CD14-positive monocyte (primary cell): ENCODE measurements at regions not wholly inside any gene's neighbourhood (a gene's known extent, or its start where the extent isn't known, plus 50 kb on each side); places are given as distances from the start of the nearest gene placed in this dataset.

Experiments
- DNase-seq, 3 donors: peaks; one replicate each; pipeline ENCODE4 v3.0.0-alpha.2; 2011 to 2022
- H2AFZ ChIP-seq: 2 replicates; pipeline ENCODE4 v1.6.0; 2012; ENCODE audit warnings: mild to moderate bottlenecking, low read depth, low read length, inconsistent platforms; ENCODE audit not compliant: insufficient read depth, poor library complexity, severe bottlenecking
- H3K27ac ChIP-seq, 2 donors: 1 replicate in 1 of 2; 2 replicates in 1 of 2; pipeline ENCODE4 v1.5.1; 2012 to 2013; ENCODE audit warnings: low read length in 2 of 2, control low read depth in 1 of 2, inconsistent platforms in 1 of 2, low read depth in 1 of 2, mild to moderate bottlenecking in 1 of 2
- H3K27me3 ChIP-seq, 2 donors: one replicate each; pipeline versions ENCODE4 v1.6.0 to v1.6.1; 2011 to 2013; ENCODE audit warnings: low read length in 2 of 2; ENCODE audit not compliant: control insufficient read depth in 2 of 2, insufficient read depth in 2 of 2
- H3K36me3 ChIP-seq, 2 donors: replicated peaks in 1 of 2; 1 replicate in 1 of 2; 2 replicates in 1 of 2; pipeline versions ENCODE4 v1.5.1 to v1.6.1; 2012 to 2013; ENCODE audit warnings: low read length in 2 of 2, control low read depth in 1 of 2, inconsistent platforms in 1 of 2, mild to moderate bottlenecking in 1 of 2; ENCODE audit not compliant: insufficient read depth in 2 of 2, control insufficient read depth in 1 of 2
- H3K4me1 ChIP-seq, 2 donors: 1 replicate in 1 of 2; 2 replicates in 1 of 2; pipeline versions ENCODE4 v1.5.1 to v1.6.1; 2012 to 2013; ENCODE audit warnings: low read length in 2 of 2, control low read depth in 1 of 2, inconsistent platforms in 1 of 2, mild to moderate bottlenecking in 1 of 2, moderate library complexity in 1 of 2; ENCODE audit not compliant: insufficient read depth in 2 of 2, control insufficient read depth in 1 of 2
- H3K4me2 ChIP-seq: replicated peaks from 2 replicates; pipeline ENCODE3; 2012; ENCODE audit warnings: low read length, moderate library complexity, mild to moderate bottlenecking; ENCODE audit not compliant: poor library complexity, severe bottlenecking; ENCODE audit errors: extremely low read depth
- H3K4me3 ChIP-seq, 3 experiments: fragments of 200-600 bp in 1 of 3; sonication (generic) in 1 of 3; replicated peaks in 1 of 3; 1 replicate in 2 of 3; 2 replicates in 1 of 3; pipeline ENCODE4 v1.5.1; 2011 to 2013; ENCODE audit warnings: low read length in 3 of 3, mild to moderate bottlenecking in 3 of 3, control low read depth in 2 of 3, low read depth in 2 of 3, inconsistent platforms in 1 of 3, moderate library complexity in 1 of 3
- H3K79me2 ChIP-seq: 2 replicates; pipeline ENCODE4 v1.6.0; 2012; ENCODE audit warnings: mild to moderate bottlenecking, control low read depth, inconsistent platforms, low read length, moderate library complexity; ENCODE audit not compliant: insufficient read depth
- H3K9ac ChIP-seq: 2 replicates; pipeline ENCODE4 v1.6.0; 2017; ENCODE audit warnings: low read length, mild to moderate bottlenecking; ENCODE audit not compliant: insufficient read depth, poor library complexity, severe bottlenecking
- H3K9me3 ChIP-seq, 2 donors: replicated peaks in 1 of 2; 1 replicate in 1 of 2; 2 replicates in 1 of 2; pipeline versions ENCODE4 v1.5.1 to v1.6.1; 2012 to 2013; ENCODE audit warnings: low read length in 2 of 2, control low read depth in 1 of 2; ENCODE audit not compliant: control insufficient read depth in 1 of 2, insufficient read depth in 1 of 2
- H4K20me1 ChIP-seq: 2 replicates; pipeline ENCODE4 v1.6.0; 2012; ENCODE audit warnings: mild to moderate bottlenecking, low read length, control low read depth, moderate library complexity; ENCODE audit not compliant: insufficient read depth
- H3K27ac Mint-ChIP-seq, 7 donors: one replicate each; pipeline ENCODE4 v1.8.0; 2020; ENCODE audit warnings: mild to moderate bottlenecking in 7 of 7, mixed read lengths in 7 of 7, moderate library complexity in 6 of 7, inconsistent platforms in 2 of 7
- H3K27me3 Mint-ChIP-seq, 3 donors: one replicate each; pipeline ENCODE4 v1.8.0; 2021 to 2022; ENCODE audit warnings: low read depth in 3 of 3, mild to moderate bottlenecking in 3 of 3, mixed read lengths in 3 of 3, moderate library complexity in 3 of 3, inconsistent platforms in 1 of 3
- H3K36me3 Mint-ChIP-seq, 2 donors: one replicate each; pipeline ENCODE4 v1.8.0; 2020; ENCODE audit warnings: mixed read lengths in 2 of 2, inconsistent platforms in 1 of 2, mild to moderate bottlenecking in 1 of 2
- H3K4me1 Mint-ChIP-seq: one replicate; pipeline ENCODE4 v1.8.0; 2020; ENCODE audit warnings: mild to moderate bottlenecking, mixed read lengths
- H3K4me3 Mint-ChIP-seq, 2 donors: one replicate each; pipeline ENCODE4 v1.8.0; 2020; ENCODE audit warnings: mild to moderate bottlenecking in 2 of 2, mixed read lengths in 2 of 2, moderate library complexity in 1 of 2
- H3K9me3 Mint-ChIP-seq, 7 donors: one replicate each; pipeline ENCODE4 v1.8.0; 2020 to 2022; ENCODE audit warnings: mixed read lengths in 7 of 7, mild to moderate bottlenecking in 6 of 7, moderate library complexity in 6 of 7, inconsistent platforms in 2 of 7
- CTCF ChIP-seq: fragments of 200-600 bp; IDR thresholded peaks from one replicate; pipeline ENCODE4 v1.8.0; 2022; ENCODE audit warnings: antibody characterized with exemption, mild to moderate bottlenecking
- WGBS: methylation state at CpG from one replicate; pipeline ENCODE4 v1.1.5; 2013; ENCODE audit warnings: missing lambda C conversion rate; ENCODE audit not compliant: insufficient coverage; 5-methylcytosine and 5-hydroxymethylcytosine counted together
- intact Hi-C, 2 donors: fragments of 100-400 bp; cut with micrococcal nuclease; formaldehyde crosslinking; loops; one replicate each; pipeline versions ENCODE4 v1.15.0 to v1.15.1; 2023

- peaks cover 0 to 2% (median 0%) of the 10 kb centered on the region in 7 donors for H3K9me3 Mint-ChIP-seq
- no peaks in the 10 kb centered on the region for H3K9me3 ChIP-seq
Measured at GRCh38 chr12:91883811-91884210, 261.8 kb downstream of the BTG1 start.

GRCh38 chr12:91882910-91883309, 262.7 kb downstream of the BTG1 start:
- Mint-ChIP-seq H3K9me3 (peaks cover 0 to 2% (median 0%) of the 10 kb centered on the region in 7 donors), H3K27ac (no peak overlapping the region), H3K36me3 (no peaks in the 10 kb centered on the region), H3K4me3 (no peak overlapping the region), H3K27me3 (peaks cover 0 to 5% (median 3%) of the 10 kb centered on the region in 3 donors), H3K4me1 (peaks cover 6% of the 10 kb centered on the region)
- Histone ChIP-seq H3K36me3 (no peaks in the 10 kb centered on the region), H3K9ac (no peak overlapping the region), H4K20me1 (no peaks in the 10 kb centered on the region), H3K9me3 (no peaks in the 10 kb centered on the region), H3K27me3 (no peaks in the 10 kb centered on the region), H3K4me1 (peaks cover under 1 to 4% of the 10 kb centered on the region in 2 donors), H2AFZ (no peak overlapping the region), H3K27ac (no peak overlapping the region), H3K4me2 (no peak overlapping the region), H3K79me2 (no peaks in the 10 kb centered on the region), H3K4me3 (no peak overlapping the region)
- intact Hi-C loops: no loop called here
- no peak for DNase-seq
- no CpG with 5 or more reads among the region's 4 CpGs for WGBS
- no peak for TF ChIP-seq CTCF

More at GRCh38 chr12:91883811-91884210, 261.8 kb downstream of the BTG1 start:
- intact Hi-C loops: no loop called here
- Mint-ChIP-seq H3K4me3 (no peak overlapping the region), H3K4me1 (peaks cover 5% of the 10 kb centered on the region), H3K36me3 (no peaks in the 10 kb centered on the region), H3K27ac (no peak overlapping the region), H3K27me3 (peaks cover 0 to 5% (median 3%) of the 10 kb centered on the region in 3 donors)
- no peak overlapping the region for H3K4me3 ChIP-seq
- no peak overlapping the region for H2AFZ ChIP-seq
- H3K27ac ChIP-seq: no peak overlapping the region
- H3K79me2 ChIP-seq: no peaks in the 10 kb centered on the region
- no peak for TF ChIP-seq CTCF
- H3K36me3 ChIP-seq: no peaks in the 10 kb centered on the region
- no peak for DNase-seq
- H3K27me3 ChIP-seq: no peaks in the 10 kb centered on the region
- H3K9ac ChIP-seq: no peak overlapping the region
- H4K20me1 ChIP-seq: no peaks in the 10 kb centered on the region
- WGBS: no CpG with 5 or more reads among the region's 4 CpGs
- H3K4me2 ChIP-seq: no peak overlapping the region
- no peaks in the 10 kb centered on the region for H3K4me1 ChIP-seq
